Right lobe of liver (tissue), 4 donors: ENCODE measurements at regions not wholly inside any gene's neighbourhood (a gene's known extent, or its start where the extent isn't known, plus 50 kb on each side); places are given as distances from the start of the nearest gene placed in this dataset.
"Not testable (repeated sequence)": the region's sequence is repeated elsewhere in the genome, so short reads cannot be mapped to it uniquely, and the experiment has no call there.

Experiments used
- CTCF ChIP-seq, 4 donors: fragments of 200-600 bp in 3 of 4; fragments of 450-650 bp in 1 of 4; IDR thresholded peaks; one replicate each; pipeline versions ENCODE4 v1.5.1 to v1.8.0; 2016 to 2022; ENCODE audit warnings: antibody characterized with exemption in 4 of 4, mild to moderate bottlenecking in 2 of 4
- POLR2A ChIP-seq: fragments of 450-650 bp; IDR thresholded peaks from one replicate; pipeline ENCODE4 v1.6.1; 2017; ENCODE audit warnings: antibody characterized with exemption, mild to moderate bottlenecking
- donor health status: DM: no; HTN: no; CAD: no.
- donor health status: DM: no; HTN: no; CAD: no.
- donor health status: DM: no; HTN: yes; CAD: no.

- not testable (repeated sequence) for TF ChIP-seq POLR2A; CTCF (IDR thresholded peaks at IDR 0.05)
Measured at GRCh38 chr15:20056871-20057270, 484.7 kb downstream of the GOLGA6L6 start.
